HCT116 (cell line): ENCODE measurements at regions not wholly inside any gene's neighbourhood (a gene's known extent, or its start where the extent isn't known, plus 50 kb on each side); places are given as distances from the start of the nearest gene placed in this dataset.

Source experiments
- ATAC-seq: fragments of 200-7000 bp; cut with Tn5 transposase; 2 replicates; pipeline ENCODE4 v1.9.1; 2020; ENCODE audit warnings: mild to moderate bottlenecking, moderate library complexity
- BruUV-seq: library from RNA; stranded (reverse); fragments of 400-500 nt; replicated peaks from 2 replicates; lab custom pipeline; 2021; lab: Mats Ljungman, UMichigan
- CTCF ChIA-PET: fragments of 300-600 bp; sonication (Branson Sonifier 250); formaldehyde crosslinking; loops from one replicate; lab custom pipeline; 2021; ENCODE audit warnings: antibody characterized with exemption; lab: Charles Lee
- POLR2A ChIA-PET: fragments of 300-600, 350-600 bp; sonication (Branson Sonifier 250); formaldehyde crosslinking; loops from one replicate; lab custom pipeline; 2021; ENCODE audit warnings: antibody characterized with exemption; lab: Charles Lee
- RAD21 ChIA-PET, 2 experiments: fragments of 300-600 bp; sonication (Branson Sonifier 250); formaldehyde crosslinking; loops; one replicate each; lab custom pipeline; 2023; ENCODE audit warnings: low total read pairs in 2 of 2; ENCODE audit not compliant: uncharacterized antibody in 2 of 2, unreplicated experiment in 2 of 2, low non-redundant PET in 1 of 2; lab: Charles Lee
- DNase-seq: peaks from one replicate; pipeline ENCODE4 v3.0.0-alpha.2; 2010; ENCODE audit warnings: low read depth, low spot score
- H2AFZ ChIP-seq: fragments of 200-600 bp; shearing (Covaris generic), sonication (generic); 2 replicates; pipeline ENCODE4 v1.6.1; 2017; ENCODE audit warnings: low read depth, mixed run types, mixed read lengths, antibody characterized with exemption, low read length; ENCODE audit not compliant: poor library complexity, severe bottlenecking
- H3K27ac ChIP-seq: 2 replicates; pipeline ENCODE4 v1.5.1; 2012; ENCODE audit warnings: low read depth, low read length
- H3K27me3 ChIP-seq: fragments of 200-600 bp; sonication (generic); 2 replicates; pipeline ENCODE4 v1.6.1; 2016; ENCODE audit warnings: mixed run types, low read length, mixed read lengths; ENCODE audit not compliant: insufficient read depth
- H3K36me3 ChIP-seq, 2 experiments: fragments of 200-500 bp in 1 of 2; fragments of 200-600 bp in 1 of 2; sonication (Bioruptor generic) in 1 of 2; sonication (generic) in 1 of 2; 2 replicates each; pipeline versions ENCODE4 v1.5.1 to v1.6.1; 2014 to 2016; ENCODE audit warnings: low read length in 2 of 2, inconsistent platforms in 1 of 2, mixed read lengths in 1 of 2, mixed run types in 1 of 2; ENCODE audit not compliant: insufficient read depth in 2 of 2, control insufficient read depth in 1 of 2
- H3K4me1 ChIP-seq, 2 experiments: fragments of 200-600 bp in 1 of 2; sonication (generic) in 1 of 2; 2 replicates each; pipeline versions ENCODE4 v1.5.1 to v1.6.1; 2012 to 2017; ENCODE audit warnings: low read length in 2 of 2, inconsistent platforms in 1 of 2, mild to moderate bottlenecking in 1 of 2, mixed read lengths in 1 of 2, mixed run types in 1 of 2, moderate library complexity in 1 of 2; ENCODE audit not compliant: insufficient read depth in 2 of 2, control insufficient read depth in 1 of 2
- H3K4me2 ChIP-seq: fragments of 200-600 bp; sonication (generic); 2 replicates; pipeline ENCODE4 v1.6.1; 2017; ENCODE audit warnings: mixed run types, low read length, mixed read lengths
- H3K4me3 ChIP-seq, 2 experiments: fragments of 200-600 bp in 1 of 2; sonication (generic) in 1 of 2; replicated peaks in 1 of 2; 2 replicates each; pipeline ENCODE4 v1.5.1; 2011 to 2016; ENCODE audit warnings: low read length in 2 of 2, control low read depth in 1 of 2, low read depth in 1 of 2, mild to moderate bottlenecking in 1 of 2, mixed read lengths in 1 of 2, mixed run types in 1 of 2
- H3K79me2 ChIP-seq: fragments of 200-600 bp; sonication (generic); 2 replicates; pipeline ENCODE4 v1.6.1; 2017; ENCODE audit warnings: mild to moderate bottlenecking, mixed run types, low read length, moderate library complexity, mixed read lengths; ENCODE audit not compliant: insufficient read depth
- H3K9ac ChIP-seq: fragments of 200-600 bp; sonication (generic); 2 replicates; pipeline ENCODE4 v1.6.1; 2016; ENCODE audit warnings: low read length, mixed read lengths
- H3K9me2 ChIP-seq: fragments of 200-600 bp; sonication (generic), shearing (Covaris generic); 2 replicates; pipeline ENCODE4 v1.6.1; 2017; ENCODE audit warnings: mixed run types, mild to moderate bottlenecking, moderate library complexity; ENCODE audit not compliant: insufficient read depth
- H3K9me3 ChIP-seq, 2 experiments: fragments of 200-500 bp in 1 of 2; fragments of 200-600 bp in 1 of 2; sonication (Bioruptor generic) in 1 of 2; sonication (generic) in 1 of 2; 2 replicates each; pipeline ENCODE4 v1.6.1; 2014 to 2017; ENCODE audit warnings: low read length in 2 of 2, mixed read lengths in 2 of 2, inconsistent platforms in 1 of 2, low read depth in 1 of 2, mild to moderate bottlenecking in 1 of 2, mixed run types in 1 of 2, moderate library complexity in 1 of 2; ENCODE audit not compliant: control insufficient read depth in 1 of 2, insufficient read depth in 1 of 2
- H4K20me1 ChIP-seq: fragments of 200-600 bp; sonication (generic), shearing (Covaris generic); 2 replicates; pipeline ENCODE4 v1.6.1; 2017; ENCODE audit warnings: mixed run types, mild to moderate bottlenecking, moderate library complexity; ENCODE audit not compliant: insufficient read depth
- EGR1 ChIP-seq: IDR thresholded peaks from 2 replicates; pipeline ENCODE4 v1.6.1; 2012; ENCODE audit warnings: low read depth
- ELF1 ChIP-seq: IDR thresholded peaks from 2 replicates; pipeline ENCODE4 v1.6.1; 2012; ENCODE audit warnings: low read depth, borderline replicate concordance
- EZH2 ChIP-seq: fragments of 200-600 bp; sonication (generic); IDR thresholded peaks from 2 replicates; pipeline ENCODE4 v1.6.1; 2017; ENCODE audit warnings: antibody characterized with exemption, mixed run types
- EZH2phosphoT487 ChIP-seq: fragments of 200-600 bp; IDR thresholded peaks from 2 replicates; pipeline ENCODE4 v1.6.1; 2018; ENCODE audit warnings: antibody characterized with exemption, borderline replicate concordance
- POLR2AphosphoS5 ChIP-seq: IDR thresholded peaks from 2 replicates; pipeline ENCODE4 v1.6.1; 2011; ENCODE audit warnings: mild to moderate bottlenecking, low read depth, low read length, moderate library complexity
- RAD21 ChIP-seq: IDR thresholded peaks from 2 replicates; pipeline ENCODE4 v1.6.1; 2012; ENCODE audit warnings: low read depth, mild to moderate bottlenecking
- REST ChIP-seq: IDR thresholded peaks from 2 replicates; pipeline ENCODE4 v1.6.1; 2012; ENCODE audit warnings: low read depth
- SIN3A ChIP-seq: IDR thresholded peaks from 2 replicates; pipeline ENCODE4 v1.6.1; 2012; ENCODE audit warnings: low read depth
- SP1 ChIP-seq: IDR thresholded peaks from 2 replicates; pipeline ENCODE4 v1.6.1; 2012; ENCODE audit warnings: low read depth
- ZFX ChIP-seq: fragments of 450-650 bp; IDR thresholded peaks from 2 replicates; pipeline ENCODE4 v1.6.1; 2017
- intact Hi-C: fragments of 100-400 bp; cut with micrococcal nuclease; formaldehyde crosslinking; loops from 2 replicates; pipeline ENCODE4 v1.10.0; 2022
- TF ChIP-seq, protein P1 (sequence below): IDR thresholded peaks from 2 replicates; pipeline ENCODE4 v1.6.1; 2012
- TF ChIP-seq, protein P2 (sequence below): IDR thresholded peaks from 2 replicates; pipeline ENCODE4 v1.6.1; 2011; ENCODE audit warnings: mild to moderate bottlenecking, low read length, moderate library complexity; ENCODE audit not compliant: insufficient replicate concordance; ENCODE audit errors: extremely low read depth
- TF ChIP-seq, protein P3 (sequence below), 3 experiments: fragments of 200-600 bp in 1 of 3; sonication (generic) in 1 of 3; IDR thresholded peaks in 2 of 3; conservative IDR thresholded peaks in 1 of 3; 2 replicates each; pipeline ENCODE4 v1.5.1; 2012 to 2017; ENCODE audit warnings: low read depth in 2 of 3, low read length in 2 of 3, antibody characterized with exemption in 1 of 3, borderline replicate concordance in 1 of 3, control low read depth in 1 of 3, mild to moderate bottlenecking in 1 of 3, mixed read lengths in 1 of 3, mixed run types in 1 of 3, moderate library complexity in 1 of 3; ENCODE audit not compliant: insufficient read depth in 1 of 3
- TF ChIP-seq, protein P4 (sequence below): IDR thresholded peaks from 2 replicates; pipeline ENCODE4 v1.6.1; 2012

GRCh38 chr2:236998236-236998635 is 87.5 kb upstream of the COPS8 start:
- no peak overlapping the region for H3K4me2 ChIP-seq
- no TSS peak for BruUV-seq
- DNase-seq = no peak

GRCh38 chr2:236998758-236999157 is 86.9 kb upstream of the COPS8 start:
- ChIA-PET POLR2A (no interaction called here), CTCF (no interaction called here), RAD21 (no interaction called here)
- H3K36me3 ChIP-seq = no peaks in the 10 kb centered on the region
- no peak overlapping the region for H3K4me3 ChIP-seq
- H3K9me3 ChIP-seq = no peaks in the 10 kb centered on the region
- DNase-seq = no peak
- H3K27me3 ChIP-seq = peaks cover 59% of the 10 kb centered on the region
- no peaks in the 10 kb centered on the region for H3K9me2 ChIP-seq
- H3K4me2 ChIP-seq = no peak overlapping the region
- no peak for ATAC-seq
- H2AFZ ChIP-seq = no peak overlapping the region
- BruUV-seq = no TSS peak
- H3K9ac ChIP-seq = no peak overlapping the region
- intact Hi-C loops = no loop called here
- no peak overlapping the region for H3K27ac ChIP-seq
- H3K79me2 ChIP-seq = no peaks in the 10 kb centered on the region
- H3K4me1 ChIP-seq = no peaks in the 10 kb centered on the region
- no peaks in the 10 kb centered on the region for H4K20me1 ChIP-seq
- no peak for TF ChIP-seq POLR2AphosphoS5
- TF ChIP-seq, protein P1, sequence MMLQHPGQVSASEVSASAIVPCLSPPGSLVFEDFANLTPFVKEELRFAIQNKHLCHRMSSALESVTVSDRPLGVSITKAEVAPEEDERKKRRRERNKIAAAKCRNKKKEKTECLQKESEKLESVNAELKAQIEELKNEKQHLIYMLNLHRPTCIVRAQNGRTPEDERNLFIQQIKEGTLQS = no peak
- no peak for TF ChIP-seq EGR1
- TF ChIP-seq, protein P2, sequence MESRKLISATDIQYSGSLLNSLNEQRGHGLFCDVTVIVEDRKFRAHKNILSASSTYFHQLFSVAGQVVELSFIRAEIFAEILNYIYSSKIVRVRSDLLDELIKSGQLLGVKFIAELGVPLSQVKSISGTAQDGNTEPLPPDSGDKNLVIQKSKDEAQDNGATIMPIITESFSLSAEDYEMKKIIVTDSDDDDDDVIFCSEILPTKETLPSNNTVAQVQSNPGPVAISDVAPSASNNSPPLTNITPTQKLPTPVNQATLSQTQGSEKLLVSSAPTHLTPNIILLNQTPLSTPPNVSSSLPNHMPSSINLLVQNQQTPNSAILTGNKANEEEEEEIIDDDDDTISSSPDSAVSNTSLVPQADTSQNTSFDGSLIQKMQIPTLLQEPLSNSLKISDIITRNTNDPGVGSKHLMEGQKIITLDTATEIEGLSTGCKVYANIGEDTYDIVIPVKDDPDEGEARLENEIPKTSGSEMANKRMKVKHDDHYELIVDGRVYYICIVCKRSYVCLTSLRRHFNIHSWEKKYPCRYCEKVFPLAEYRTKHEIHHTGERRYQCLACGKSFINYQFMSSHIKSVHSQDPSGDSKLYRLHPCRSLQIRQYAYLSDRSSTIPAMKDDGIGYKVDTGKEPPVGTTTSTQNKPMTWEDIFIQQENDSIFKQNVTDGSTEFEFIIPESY = no peak
- no peak for TF ChIP-seq SP1
- no peak for TF ChIP-seq SIN3A
- TF ChIP-seq, protein P3, sequence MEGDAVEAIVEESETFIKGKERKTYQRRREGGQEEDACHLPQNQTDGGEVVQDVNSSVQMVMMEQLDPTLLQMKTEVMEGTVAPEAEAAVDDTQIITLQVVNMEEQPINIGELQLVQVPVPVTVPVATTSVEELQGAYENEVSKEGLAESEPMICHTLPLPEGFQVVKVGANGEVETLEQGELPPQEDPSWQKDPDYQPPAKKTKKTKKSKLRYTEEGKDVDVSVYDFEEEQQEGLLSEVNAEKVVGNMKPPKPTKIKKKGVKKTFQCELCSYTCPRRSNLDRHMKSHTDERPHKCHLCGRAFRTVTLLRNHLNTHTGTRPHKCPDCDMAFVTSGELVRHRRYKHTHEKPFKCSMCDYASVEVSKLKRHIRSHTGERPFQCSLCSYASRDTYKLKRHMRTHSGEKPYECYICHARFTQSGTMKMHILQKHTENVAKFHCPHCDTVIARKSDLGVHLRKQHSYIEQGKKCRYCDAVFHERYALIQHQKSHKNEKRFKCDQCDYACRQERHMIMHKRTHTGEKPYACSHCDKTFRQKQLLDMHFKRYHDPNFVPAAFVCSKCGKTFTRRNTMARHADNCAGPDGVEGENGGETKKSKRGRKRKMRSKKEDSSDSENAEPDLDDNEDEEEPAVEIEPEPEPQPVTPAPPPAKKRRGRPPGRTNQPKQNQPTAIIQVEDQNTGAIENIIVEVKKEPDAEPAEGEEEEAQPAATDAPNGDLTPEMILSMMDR (IDR thresholded peaks at IDR 0.05 in 2 of 3, conservative IDR thresholded peaks at IDR 0.05 in 1 of 3; ENCODE audit: borderline replicate concordance in 1 of 3, insufficient read depth in 1 of 3, low read depth in 2 of 3, low read length in 2 of 3) = no peak
- TF ChIP-seq EZH2 = no peak
- TF ChIP-seq ZFX = no peak
- no peak for TF ChIP-seq REST
- TF ChIP-seq ELF1 = no peak

More at GRCh38 chr2:236998236-236998635, 87.5 kb upstream of the COPS8 start:
- RAD21 ChIA-PET = no interaction called here
- TF ChIP-seq RAD21 (no peak), POLR2AphosphoS5 (no peak), EZH2phosphoT487 (no peak)
- TF ChIP-seq, protein P4, sequence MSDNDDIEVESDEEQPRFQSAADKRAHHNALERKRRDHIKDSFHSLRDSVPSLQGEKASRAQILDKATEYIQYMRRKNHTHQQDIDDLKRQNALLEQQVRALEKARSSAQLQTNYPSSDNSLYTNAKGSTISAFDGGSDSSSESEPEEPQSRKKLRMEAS = no peak
- TF ChIP-seq, all 23 proteins: peak for 0
- Histone ChIP-seq H4K20me1 (no peaks in the 10 kb centered on the region), H3K36me3 (no peaks in the 10 kb centered on the region), H2AFZ (no peak overlapping the region), H3K79me2 (no peaks in the 10 kb centered on the region), H3K4me3 (no peak overlapping the region), H3K27ac (no peak overlapping the region), H3K27me3 (peaks cover 60% of the 10 kb centered on the region), H3K9me3 (no peaks in the 10 kb centered on the region), H3K9me2 (no peaks in the 10 kb centered on the region), H3K4me1 (no peaks in the 10 kb centered on the region), H3K9ac (no peak overlapping the region)
- ChIA-PET CTCF (no interaction called here), POLR2A (no interaction called here)
- intact Hi-C loops = no loop called here
- ATAC-seq = no peak
